ENCODE measurements at regions not wholly inside any gene's neighbourhood (a gene's known extent, or its start where the extent isn't known, plus 50 kb on each side); places are given as distances from the start of the nearest gene placed in this dataset.
A peak's percentile ranks its signal among the peaks of the same experiment; 100 is the strongest.

DNA sequence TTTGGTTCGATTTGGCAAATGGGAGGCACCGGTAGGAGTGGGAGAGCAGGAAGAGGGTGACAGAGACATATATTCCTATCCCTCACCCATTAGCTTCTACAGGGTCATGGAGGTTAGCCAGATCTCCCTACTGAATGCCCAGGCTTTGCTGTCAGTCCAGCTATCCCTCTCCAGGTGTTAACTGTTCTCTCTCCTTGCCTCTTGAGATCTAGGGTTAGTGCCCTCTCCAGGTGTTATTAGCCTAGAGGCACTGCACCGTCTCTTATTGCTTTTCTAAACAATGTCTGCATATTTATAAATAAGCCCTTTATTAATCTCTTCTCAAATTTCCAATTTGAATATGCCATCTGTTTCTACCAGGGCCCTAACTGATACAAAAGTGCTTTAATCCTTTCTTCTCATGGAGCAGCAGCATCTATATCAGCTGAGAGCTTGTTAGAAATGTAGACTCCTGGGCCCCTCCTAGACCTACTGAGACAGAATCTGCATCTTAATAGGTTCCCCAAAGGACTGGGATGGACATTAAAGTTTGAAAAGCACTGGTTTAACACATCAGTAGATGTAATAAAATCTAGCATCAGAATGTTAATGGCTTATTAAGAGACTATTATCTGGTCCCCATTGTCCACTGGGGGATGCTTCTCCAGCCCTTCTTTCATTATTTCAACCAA lies 322.5 kb upstream of the SLC24A2 start:
- DNase-seq: no peak

DNA sequence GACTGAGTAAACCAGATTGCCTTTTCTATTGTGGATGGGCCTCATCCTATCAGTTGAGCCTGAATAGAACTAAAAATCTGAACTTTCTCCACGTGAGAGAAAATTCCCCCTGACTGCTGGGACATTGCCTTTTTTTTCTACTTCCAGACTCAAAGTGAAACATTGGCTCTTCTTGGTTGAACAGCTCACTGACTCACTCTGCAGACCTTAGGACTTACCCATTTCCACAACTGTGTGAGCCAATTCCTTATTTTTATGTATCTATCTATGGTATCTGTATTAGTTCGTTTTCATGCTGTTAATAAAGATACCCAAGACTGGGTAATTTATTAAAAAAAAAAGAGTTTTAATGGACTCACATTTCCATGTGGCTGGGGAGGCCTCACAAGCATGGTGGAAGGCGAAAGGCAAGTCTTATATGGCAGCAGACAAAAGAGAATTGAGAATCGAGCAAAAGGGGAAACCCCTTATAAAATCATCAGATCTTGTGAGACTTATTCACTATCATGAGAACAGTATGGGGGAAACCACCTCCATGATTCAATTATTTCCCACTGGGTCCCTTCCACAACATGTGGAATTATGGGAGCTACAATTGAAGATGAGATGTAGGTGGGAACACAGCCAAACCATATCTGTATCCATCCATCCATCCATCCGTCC lies 306.7 kb upstream of the SLC24A2 start:
- no peak for DNase-seq

DNA sequence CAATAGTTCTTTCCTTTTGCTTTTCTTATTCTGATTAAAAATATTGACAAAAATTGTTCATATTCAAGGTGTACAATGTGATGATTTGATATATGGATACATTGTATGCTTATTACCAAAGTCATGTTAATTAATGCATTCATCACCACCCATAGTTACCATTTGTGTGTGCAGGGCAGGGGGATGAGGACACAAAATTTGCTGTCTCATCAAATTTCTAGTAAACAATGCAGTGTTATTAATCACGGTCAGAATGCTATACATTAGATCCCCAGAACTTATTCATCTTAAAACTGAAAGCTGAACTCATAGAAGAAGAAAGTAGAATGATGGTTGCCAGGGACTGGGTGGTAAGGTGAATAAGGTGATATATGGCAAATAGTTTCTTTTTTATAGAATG lies 303.7 kb upstream of the SLC24A2 start:
- no peak for DNase-seq

DNA sequence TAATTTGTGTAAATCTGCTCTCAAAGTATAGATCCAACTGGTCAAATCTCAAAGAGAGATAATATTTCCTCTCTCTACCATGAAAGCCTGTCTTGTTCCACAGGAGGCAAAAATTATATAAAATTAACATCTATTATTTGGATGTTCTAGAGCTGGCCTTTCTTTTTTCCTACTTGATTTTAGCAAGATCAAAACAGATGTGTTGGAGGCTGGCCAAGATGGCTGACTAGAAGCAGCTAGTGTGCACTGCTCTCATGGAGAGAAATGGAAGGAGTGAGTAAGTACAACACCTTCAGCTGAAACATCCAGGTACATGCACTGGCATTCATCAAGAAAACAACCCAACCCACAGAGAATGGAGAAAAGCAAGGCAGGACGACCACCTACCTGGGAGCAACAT lies 298.6 kb upstream of the SLC24A2 start:
- no peak for DNase-seq

DNA sequence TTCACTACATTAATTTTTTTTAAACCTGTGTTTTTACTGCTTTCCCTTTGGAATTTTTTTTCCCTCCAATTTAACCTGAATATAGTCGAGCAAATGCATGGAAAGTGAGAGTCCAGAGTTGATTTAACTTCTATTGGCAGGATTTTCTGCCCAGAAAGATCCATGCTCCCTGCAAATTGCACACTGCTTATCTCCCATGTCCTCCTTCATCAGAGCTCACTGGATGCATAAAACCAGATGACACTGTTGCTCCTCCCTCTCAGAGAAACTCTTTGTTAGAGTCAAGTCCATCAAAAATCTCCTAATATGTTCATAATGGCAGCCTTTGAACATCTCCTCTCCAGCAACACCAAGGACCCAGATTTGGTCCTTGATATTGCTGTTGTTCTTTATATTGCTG lies 297.0 kb upstream of the SLC24A2 start:
- no peak for DNase-seq

DNA sequence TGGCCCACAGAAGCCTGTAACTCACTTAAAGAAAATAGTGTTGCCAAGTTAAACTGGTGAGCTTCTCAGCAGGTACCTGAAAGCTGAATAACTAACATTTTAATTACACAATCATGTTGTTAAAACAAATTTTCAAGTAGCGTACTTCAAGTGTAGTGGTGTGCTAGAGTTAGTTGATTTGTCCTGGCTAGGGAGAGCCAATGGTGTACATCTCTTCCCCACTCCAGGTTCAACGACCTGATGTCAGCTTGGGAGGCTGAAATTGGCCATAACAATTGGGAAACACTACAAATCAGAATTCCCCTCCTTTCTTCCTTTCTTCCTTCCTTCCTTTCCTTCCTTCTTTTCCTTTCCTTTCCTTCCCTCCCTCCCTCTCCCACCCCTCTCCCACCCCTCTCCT lies 295.3 kb upstream of the SLC24A2 start:
- DNase-seq: no peak

DNA sequence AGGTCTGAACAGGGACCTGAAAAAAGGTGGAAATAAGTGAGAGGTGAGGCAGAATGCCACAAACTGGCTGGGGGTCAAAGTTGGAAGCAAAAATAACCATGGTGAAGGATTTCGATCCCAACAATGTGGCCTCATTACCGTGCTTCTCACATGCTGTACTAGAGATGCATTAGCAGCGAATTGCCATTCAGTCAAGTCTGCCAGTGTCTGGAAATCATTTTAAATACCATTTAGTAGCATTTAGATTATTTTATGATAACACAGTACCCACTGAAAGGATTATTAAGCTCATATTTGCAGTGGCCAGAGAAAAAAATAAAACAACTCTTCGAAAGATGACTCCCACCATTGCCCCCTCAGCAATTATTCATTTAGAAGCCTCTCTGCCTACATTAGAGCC lies 294.6 kb upstream of the SLC24A2 start:
- DNase-seq: no peak

DNA sequence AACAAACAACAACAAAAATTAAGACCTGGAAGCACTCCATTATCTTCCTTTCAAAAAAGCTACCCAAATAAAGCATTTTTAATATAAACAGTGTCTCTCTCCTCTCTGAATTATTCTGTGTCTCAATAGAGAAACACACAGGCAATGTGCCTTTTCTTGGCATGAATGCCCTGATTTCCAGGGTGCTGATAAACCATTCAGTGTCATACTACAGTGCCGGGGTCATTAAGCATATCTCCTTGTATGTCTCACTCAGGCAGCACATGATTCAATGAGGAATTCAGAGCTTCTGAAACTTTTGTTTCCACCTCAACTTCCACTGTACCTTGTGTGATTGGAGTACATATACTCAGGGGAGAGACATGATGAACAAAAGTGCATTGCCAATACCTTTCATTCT lies 294.0 kb upstream of the SLC24A2 start:
- DNase-seq: no peak

DNA sequence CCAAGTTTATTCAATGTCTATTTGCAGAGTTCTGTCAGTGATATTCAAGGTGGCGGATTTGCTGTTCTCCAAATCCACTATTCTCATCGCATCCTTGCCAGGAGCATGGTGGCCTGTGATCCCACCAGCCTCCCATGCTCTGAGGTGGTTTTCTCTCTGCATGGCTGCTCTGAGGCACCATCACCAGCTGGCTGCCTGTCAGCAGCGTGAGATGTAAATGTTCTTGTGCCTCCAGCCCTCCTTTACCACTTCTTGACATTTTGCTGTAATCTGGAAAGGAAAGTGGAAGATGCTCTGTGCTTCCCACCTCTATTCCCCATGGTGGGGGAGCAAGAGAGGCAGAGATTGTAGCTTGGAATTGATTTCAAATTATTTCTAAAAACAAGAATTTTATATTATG lies 293.6 kb upstream of the SLC24A2 start:
- DNase-seq: no peak

DNA sequence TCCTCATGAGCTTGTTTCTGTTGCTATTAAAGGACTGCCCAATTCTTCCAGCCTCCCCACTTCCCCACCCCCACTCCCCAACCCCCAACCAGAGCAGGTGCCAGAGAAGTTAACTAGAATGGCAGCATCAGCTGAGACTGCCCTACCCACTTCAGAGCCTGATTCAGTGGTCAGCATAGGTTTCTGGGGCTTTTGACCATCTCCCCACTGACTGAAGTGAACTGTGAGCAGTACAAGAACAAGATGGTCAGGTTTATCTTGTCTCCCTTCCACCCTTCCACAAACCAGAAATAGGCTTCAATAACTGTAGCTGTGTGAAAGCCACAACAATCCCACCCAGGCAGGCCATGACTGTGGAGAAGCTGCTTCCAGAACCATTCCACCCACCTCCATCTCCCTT lies 289.4 kb upstream of the SLC24A2 start:
- no peak for DNase-seq

DNA sequence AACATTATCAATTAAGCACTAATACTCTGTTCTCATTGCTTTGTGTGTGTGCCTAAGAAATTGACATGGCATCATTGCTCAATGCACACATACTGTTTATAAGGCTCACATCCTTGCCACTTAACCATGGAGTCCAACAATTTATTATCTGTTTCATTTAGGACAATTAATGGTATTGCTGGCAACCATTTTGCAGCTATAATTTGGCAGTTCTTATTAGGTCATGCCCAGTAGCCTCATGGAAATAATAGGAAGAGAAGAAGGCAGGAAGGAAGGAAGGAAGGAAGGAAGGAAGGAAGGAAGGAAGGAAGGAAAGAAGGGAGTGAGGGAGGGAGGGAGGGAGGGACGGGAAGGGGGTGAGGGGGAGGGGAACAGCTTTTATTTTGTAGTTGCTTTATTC lies 285.5 kb upstream of the SLC24A2 start:
- no peak for DNase-seq

DNA sequence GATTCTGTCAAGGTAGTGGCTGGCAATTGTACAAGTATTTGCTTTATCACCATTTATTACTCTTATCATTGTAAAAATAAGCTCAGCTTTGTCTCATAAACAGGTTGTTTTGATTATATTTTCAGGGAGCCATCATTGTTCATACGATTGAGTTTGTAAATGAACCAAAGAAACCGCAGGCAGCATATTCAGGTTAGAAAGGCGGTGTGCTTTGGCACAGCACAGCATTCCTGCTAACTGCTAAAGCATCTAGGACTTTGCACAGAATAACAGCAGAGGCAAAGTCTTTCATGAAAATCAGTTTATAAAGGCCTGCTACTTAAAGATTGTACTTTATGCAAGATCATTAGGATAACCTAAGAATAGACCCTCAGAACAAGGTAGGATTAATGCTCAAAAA lies 281.5 kb upstream of the SLC24A2 start:
- no peak for DNase-seq

DNA sequence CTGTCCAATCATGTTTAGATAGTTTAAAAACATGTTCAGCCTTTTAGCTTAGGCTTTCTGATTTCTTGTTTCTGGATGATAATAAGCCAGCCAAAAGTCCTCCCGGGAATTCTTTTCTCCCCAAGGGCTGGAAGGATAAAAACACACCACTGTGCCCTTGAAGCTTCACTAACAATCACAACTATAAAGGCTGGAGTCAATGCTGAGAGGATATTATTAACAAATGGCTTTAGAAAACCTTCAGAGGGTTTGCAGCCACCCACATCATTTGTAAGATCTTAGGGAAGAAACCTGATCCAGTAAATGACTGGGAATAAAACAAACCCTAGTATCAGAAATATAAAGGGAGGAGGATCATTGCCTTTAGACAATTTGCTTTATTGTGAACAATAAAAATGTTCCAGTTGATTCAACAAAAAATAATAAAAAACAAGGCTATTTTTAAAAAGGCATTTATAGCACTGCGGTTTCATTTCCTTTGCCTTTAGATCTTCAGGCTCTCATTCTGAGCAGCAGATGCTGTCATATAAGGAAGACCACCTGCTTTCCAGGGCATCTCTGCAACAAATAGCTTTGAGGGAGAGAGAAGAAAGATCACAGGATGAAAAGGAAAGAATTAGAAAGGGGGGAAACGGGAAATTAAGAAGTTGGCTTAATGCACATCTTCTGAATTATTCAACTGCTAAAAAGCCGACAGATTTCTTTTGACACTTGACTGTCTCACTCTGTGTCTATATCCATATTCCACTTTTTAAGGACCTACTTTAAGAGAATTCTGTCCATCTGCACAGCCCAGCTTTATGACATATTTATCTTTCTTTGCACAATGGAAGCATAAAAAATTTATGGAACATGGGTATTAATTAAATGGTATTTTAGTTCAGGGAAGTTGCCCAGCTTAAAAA lies 277.2 kb upstream of the SLC24A2 start:
- DNase-seq: peak; percentile 49 to 74

DNA sequence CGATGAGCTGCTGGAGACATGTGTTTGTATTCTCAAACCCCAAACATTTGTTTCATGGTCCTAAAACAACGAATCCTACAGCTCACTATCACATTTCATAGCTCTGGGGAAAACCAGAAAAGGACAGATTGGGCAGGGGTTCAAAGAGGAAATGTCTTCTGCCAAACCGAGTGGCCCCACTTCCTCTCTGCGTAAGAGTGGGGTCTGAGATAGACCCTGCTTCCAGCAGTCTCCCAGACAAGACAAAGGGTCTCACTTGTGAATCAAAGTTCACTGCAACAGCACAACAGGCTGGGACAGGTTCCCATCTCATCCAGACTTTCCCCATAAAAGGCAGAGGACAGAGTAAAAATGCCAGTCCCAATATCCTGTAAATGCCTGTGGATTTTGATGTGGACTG lies 276.2 kb upstream of the SLC24A2 start:
- DNase-seq: no peak

DNA sequence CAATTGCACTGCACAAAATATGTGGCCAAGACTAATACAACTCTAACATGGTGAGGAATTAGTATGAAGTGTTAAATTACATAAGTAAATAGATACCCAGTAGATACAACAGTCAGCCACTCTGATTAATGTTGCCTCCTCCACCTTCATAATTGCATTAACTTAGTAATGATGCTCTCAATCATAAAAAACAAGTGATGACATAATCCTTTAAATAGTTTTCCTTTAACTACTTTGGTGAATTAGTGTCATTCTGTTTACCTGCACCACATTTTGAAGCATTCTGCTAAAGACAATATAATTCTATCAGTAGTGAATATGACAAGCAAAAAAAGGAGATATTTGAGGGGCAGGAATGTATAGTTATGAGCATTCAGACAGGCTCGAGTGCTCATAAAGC lies 265.9 kb upstream of the SLC24A2 start:
- no peak for DNase-seq

DNA sequence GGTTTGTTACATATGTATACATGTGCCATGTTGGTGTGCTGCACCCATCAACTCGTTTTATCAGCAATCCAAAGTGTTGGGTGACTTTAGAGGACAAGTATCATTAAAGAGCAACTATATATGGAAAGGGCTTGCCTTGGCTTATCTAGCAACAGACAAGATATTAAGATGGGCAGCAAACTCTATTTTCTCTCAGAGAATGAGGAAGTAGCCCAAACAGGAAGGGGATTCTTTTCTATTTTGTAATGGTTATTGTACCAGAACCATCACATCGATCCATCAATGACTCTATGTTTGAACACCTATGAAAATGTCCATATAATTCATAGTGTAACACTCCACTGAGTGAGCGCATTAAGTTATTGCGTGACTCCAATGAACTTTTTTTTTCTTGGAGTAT lies 260.1 kb upstream of the SLC24A2 start:
- DNase-seq: no peak

DNA sequence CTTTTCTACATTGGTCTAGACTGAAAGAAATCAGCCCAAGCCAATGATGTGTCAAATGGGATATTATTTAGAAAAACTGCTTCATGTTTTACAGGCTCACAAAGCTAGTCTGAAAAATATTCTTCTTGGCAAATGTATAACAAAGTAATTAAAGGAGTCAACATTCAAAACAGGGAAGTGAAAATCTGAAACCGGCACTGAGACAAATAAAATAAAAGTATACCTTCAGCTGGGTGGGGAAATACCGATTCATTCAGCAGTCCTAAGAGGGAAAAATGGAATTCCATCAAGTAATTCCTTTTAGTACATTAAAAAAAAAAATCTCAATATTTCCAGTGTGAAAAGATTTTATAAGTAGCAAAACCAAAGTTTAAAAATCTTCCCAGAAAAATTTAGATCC lies 259.6 kb upstream of the SLC24A2 start:
- no peak for DNase-seq

DNA sequence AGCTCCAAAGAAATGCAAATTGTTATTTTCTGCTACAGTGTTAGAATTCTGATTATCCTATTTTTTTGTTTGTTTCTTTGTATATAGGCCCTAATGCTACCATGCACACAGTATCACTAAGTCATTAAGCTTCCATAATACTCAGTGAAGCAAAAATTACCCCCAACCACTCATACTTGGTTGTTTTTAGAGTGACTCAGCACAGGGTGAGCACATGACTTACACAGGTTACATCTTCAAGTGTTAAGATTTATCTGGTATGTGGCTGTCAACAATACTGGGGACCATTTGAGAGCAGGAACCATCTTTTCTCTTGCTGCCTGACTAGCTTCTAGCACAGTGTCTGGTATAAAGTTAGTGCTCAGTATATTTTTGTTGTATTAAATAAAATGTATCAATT lies 255.8 kb upstream of the SLC24A2 start:
- DNase-seq: no peak

DNA sequence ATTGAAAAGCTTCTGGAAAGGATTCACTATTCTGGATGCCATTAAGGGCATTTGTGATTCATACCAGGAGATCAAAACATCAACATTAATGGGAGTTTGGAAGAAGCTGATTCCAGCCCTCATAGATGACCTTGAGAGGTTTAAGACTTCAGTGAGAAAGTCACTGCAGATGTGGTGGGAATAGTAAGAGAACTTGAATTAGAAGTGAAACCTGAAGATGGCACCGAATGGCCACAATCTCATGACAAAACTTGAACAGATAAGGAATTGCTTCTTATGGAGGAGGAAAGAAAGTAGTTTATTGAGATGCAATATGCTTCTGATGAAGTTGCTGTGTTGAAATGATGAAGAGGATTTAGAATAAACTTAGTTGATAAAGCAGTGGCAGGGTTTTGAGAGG lies 254.6 kb upstream of the SLC24A2 start:
- no peak for DNase-seq

DNA sequence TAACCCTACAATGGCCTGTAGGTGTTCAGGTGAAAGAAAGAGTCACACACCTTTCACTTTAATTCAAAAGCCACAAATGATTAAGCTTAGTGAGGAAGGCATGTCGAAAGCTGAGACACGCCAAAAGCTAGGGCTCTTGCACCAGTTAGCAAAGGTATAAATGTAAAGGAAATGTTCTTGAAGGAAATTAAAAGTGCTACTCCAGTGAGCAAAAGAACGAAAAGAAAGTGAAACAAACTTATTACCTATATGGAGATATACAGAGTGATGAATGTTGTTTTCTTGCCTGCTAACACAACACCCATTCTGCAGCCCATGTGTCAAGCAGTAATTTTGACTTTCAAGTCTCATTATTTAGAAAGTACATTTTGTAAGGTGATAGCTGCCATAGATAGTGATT lies 254.2 kb upstream of the SLC24A2 start:
- DNase-seq: no peak

DNA sequence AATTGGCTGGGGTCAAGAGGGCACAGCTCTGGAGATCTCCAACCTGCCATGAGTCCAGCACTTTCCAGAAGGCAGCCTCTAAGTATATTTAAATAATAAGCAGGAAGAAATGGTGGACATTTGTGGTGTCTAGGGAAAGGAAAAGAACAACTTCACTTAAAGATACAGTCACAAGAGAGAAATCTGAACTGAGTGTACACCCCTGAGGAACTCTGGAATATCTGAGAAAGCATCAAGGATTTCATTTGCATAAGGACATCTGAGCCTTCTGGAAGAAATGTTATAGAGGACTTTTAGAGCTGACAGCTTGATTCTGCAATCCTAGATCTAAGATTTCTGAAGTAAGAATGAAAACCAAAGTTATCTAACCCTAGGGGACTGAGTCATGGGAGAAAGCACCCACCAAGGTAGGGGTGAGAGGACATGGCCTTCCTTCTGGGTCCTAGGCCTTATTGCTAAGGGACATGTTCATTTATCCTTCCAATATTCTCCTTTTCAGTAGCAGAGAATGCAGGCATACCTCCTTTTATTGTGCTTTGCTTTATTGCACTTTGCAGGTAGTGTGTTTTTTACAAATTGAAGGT lies 253.4 kb upstream of the SLC24A2 start:
- DNase-seq: no peak

DNA sequence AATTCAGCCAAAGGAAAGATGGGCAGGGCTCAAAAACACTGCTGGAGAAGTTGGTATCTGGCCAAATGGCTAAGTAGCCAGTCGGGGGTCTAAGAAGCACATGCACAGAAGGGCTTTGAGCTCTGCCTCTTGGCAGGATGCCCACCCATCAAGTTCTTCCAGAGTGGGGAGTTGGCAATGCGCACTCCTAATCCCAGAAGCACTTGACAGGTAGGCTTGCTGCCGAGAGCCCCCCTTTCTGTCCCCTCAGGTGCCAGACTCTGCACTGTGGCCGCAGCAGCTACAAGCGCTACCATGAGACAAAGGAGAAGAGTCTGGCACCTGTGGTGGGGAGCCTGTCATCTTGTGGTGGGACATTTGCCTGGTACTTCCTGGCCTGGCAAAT lies 252.9 kb upstream of the SLC24A2 start:
- DNase-seq: no peak

DNA sequence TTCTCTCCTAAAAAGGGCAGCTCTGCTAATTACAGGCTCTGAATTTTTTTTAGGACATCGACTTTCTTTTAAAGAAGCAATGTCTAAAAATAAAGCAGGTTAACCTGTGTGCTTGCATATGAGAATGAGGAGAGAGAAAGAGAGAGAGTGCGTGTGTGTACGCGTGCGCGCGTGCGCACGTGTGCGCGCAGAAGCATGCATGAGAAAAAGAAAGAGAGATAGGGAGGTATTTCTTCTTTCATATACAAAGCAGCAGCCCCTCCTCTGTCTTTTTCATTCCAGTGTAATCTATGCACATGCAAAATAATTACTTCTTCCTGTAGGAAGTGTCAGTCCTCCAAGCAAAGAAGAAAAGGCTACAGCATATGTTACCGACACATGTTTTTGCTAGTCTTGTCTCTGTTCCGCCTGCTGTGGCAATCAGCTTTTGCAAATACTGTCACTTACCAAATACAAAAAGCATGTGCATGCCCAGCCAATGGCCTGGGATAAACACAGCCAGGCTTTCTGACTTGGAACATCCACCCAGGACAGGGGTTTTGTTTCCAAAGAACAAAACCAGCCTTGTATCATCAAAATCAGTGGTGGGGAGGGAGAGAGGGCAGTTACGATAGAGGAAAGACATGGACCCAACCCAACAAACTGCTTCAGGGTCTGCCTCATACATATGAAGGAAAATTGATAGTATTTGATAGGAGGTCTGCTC lies 252.3 kb upstream of the SLC24A2 start:
- DNase-seq: no peak

All from NCI-H1930 (cell line).